H9 (cell line): ENCODE measurements at regions not wholly inside any gene's neighbourhood (a gene's known extent, or its start where the extent isn't known, plus 50 kb on each side); places are given as distances from the start of the nearest gene placed in this dataset.

Experiments used
- DNase-seq: peaks from one replicate; pipeline ENCODE4 v3.0.0-alpha.2; 2017
- H2AFZ ChIP-seq: one replicate; pipeline ENCODE4 v1.6.1; 2013; ENCODE audit warnings: mild to moderate bottlenecking, low read length, control low read depth, moderate library complexity
- H2AK5ac ChIP-seq: 2 replicates; pipeline ENCODE4 v1.6.1; 2013; ENCODE audit warnings: low read length, control low read depth, mixed read lengths; ENCODE audit not compliant: insufficient read length
- H2BK120ac ChIP-seq: one replicate; pipeline ENCODE4 v1.6.1; 2013; ENCODE audit warnings: low read depth, mild to moderate bottlenecking, low read length, control low read depth, inconsistent platforms; ENCODE audit not compliant: poor library complexity, severe bottlenecking
- H2BK12ac ChIP-seq: 2 replicates; pipeline ENCODE4 v1.6.1; 2013; ENCODE audit warnings: low read length, control low read depth, mixed read lengths, low read depth; ENCODE audit not compliant: insufficient read length
- H2BK15ac ChIP-seq: 2 replicates; pipeline ENCODE4 v1.6.1; 2013; ENCODE audit warnings: low read depth, low read length, control low read depth
- H2BK20ac ChIP-seq: one replicate; pipeline ENCODE4 v1.6.1; 2013; ENCODE audit warnings: low read depth, mild to moderate bottlenecking, low read length, control low read depth, inconsistent platforms; ENCODE audit not compliant: poor library complexity, severe bottlenecking
- H2BK5ac ChIP-seq: 2 replicates; pipeline ENCODE4 v1.6.1; 2013; ENCODE audit warnings: low read length, control low read depth, mixed read lengths; ENCODE audit not compliant: insufficient read length
- H3K14ac ChIP-seq: 2 replicates; pipeline ENCODE4 v1.6.1; 2013; ENCODE audit warnings: low read length, control low read depth; ENCODE audit not compliant: insufficient read depth
- H3K18ac ChIP-seq: 2 replicates; pipeline ENCODE4 v1.6.1; 2013; ENCODE audit warnings: low read depth, mild to moderate bottlenecking, mixed read lengths, low read length, control low read depth; ENCODE audit not compliant: insufficient read length
- H3K23ac ChIP-seq: 2 replicates; pipeline ENCODE4 v1.6.1; 2013; ENCODE audit warnings: low read length, control low read depth, mixed read lengths, low read depth; ENCODE audit not compliant: insufficient read length
- H3K23me2 ChIP-seq: 2 replicates; pipeline ENCODE4 v1.6.1; 2013; ENCODE audit warnings: low read depth, mild to moderate bottlenecking, mixed read lengths, low read length, control low read depth; ENCODE audit not compliant: insufficient read length, poor library complexity, severe bottlenecking
- H3K27ac ChIP-seq: 2 replicates; pipeline ENCODE4 v1.5.1; 2013; ENCODE audit warnings: low read length, control low read depth, mixed read lengths, low read depth; ENCODE audit not compliant: insufficient read length
- H3K27me3 ChIP-seq: 2 replicates; pipeline ENCODE4 v1.6.1; 2013; ENCODE audit warnings: low read length, control low read depth, inconsistent platforms; ENCODE audit not compliant: insufficient read depth
- H3K4ac ChIP-seq: 2 replicates; pipeline ENCODE4 v1.6.1; 2013; ENCODE audit warnings: low read depth, mild to moderate bottlenecking, control low read depth, inconsistent platforms, low read length, moderate library complexity
- H3K4me1 ChIP-seq: 2 replicates; pipeline ENCODE4 v1.6.1; 2013; ENCODE audit warnings: low read length, control low read depth, inconsistent platforms; ENCODE audit not compliant: insufficient read depth
- H3K4me2 ChIP-seq: 2 replicates; pipeline ENCODE4 v1.6.1; 2013; ENCODE audit warnings: low read length, control low read depth, mixed read lengths; ENCODE audit not compliant: insufficient read length, insufficient read depth
- H3K56ac ChIP-seq: 2 replicates; pipeline ENCODE4 v1.6.1; 2013; ENCODE audit warnings: low read depth, mild to moderate bottlenecking, mixed read lengths, low read length, control low read depth; ENCODE audit not compliant: insufficient read length
- H3K79me1 ChIP-seq: 2 replicates; pipeline ENCODE4 v1.6.1; 2013; ENCODE audit warnings: low read depth, mild to moderate bottlenecking, moderate library complexity, low read length, control low read depth, inconsistent platforms; ENCODE audit not compliant: insufficient read depth, poor library complexity, severe bottlenecking
- H3K79me2 ChIP-seq: 2 replicates; pipeline ENCODE4 v1.6.1; 2013; ENCODE audit warnings: low read length, control low read depth, inconsistent platforms; ENCODE audit not compliant: insufficient read depth
- H3K9ac ChIP-seq: 2 replicates; pipeline ENCODE4 v1.6.1; 2013; ENCODE audit warnings: low read length, control low read depth, mixed read lengths; ENCODE audit not compliant: insufficient read length; ENCODE audit errors: extremely low read depth
- H3K9me3 ChIP-seq: one replicate; pipeline ENCODE4 v1.6.1; 2013; ENCODE audit warnings: low read depth, low read length, inconsistent platforms; ENCODE audit not compliant: control insufficient read depth
- H3T11ph ChIP-seq: one replicate; pipeline ENCODE4 v1.6.1; 2013; ENCODE audit warnings: mild to moderate bottlenecking, low read length, control low read depth, inconsistent platforms
- H4K20me1 ChIP-seq: one replicate; pipeline ENCODE4 v1.6.1; 2013; ENCODE audit not compliant: control insufficient read depth, insufficient read length, insufficient read depth
- H4K5ac ChIP-seq: 2 replicates; pipeline ENCODE4 v1.6.1; 2013; ENCODE audit warnings: low read depth, mild to moderate bottlenecking, mixed read lengths, low read length, control low read depth; ENCODE audit not compliant: insufficient read length
- H4K8ac ChIP-seq: replicated peaks from 2 replicates; pipeline ENCODE4 v1.6.1; 2013; ENCODE audit warnings: low read length, control low read depth, mixed read lengths, low read depth; ENCODE audit not compliant: insufficient read length
- H4K91ac ChIP-seq: 2 replicates; pipeline ENCODE4 v1.6.1; 2013; ENCODE audit warnings: low read depth, mild to moderate bottlenecking, moderate library complexity, mixed read lengths, low read length, control low read depth; ENCODE audit not compliant: insufficient read length
- H3K27ac Mint-ChIP-seq, 3 experiments: 2 replicates in 2 of 3; 3 replicates in 1 of 3; pipeline ENCODE4 v1.8.0; 2020 to 2021; ENCODE audit warnings: mixed read lengths in 3 of 3, mild to moderate bottlenecking in 1 of 3, moderate library complexity in 1 of 3
- H3K27me3 Mint-ChIP-seq: 2 replicates; pipeline ENCODE4 v1.8.0; 2021; ENCODE audit warnings: low read depth, mild to moderate bottlenecking, moderate library complexity, mixed read lengths
- H3K36me3 Mint-ChIP-seq, 3 experiments: 2 replicates in 2 of 3; 3 replicates in 1 of 3; pipeline ENCODE4 v1.8.0; 2020 to 2021; ENCODE audit warnings: low read depth in 3 of 3, mixed read lengths in 3 of 3; ENCODE audit not compliant: insufficient read depth in 1 of 3
- H3K4me1 Mint-ChIP-seq, 2 experiments: 2 replicates each; pipeline ENCODE4 v1.8.0; 2020; ENCODE audit warnings: mixed read lengths in 2 of 2
- H3K4me3 Mint-ChIP-seq, 2 experiments: 2 replicates in 1 of 2; 3 replicates in 1 of 2; pipeline ENCODE4 v1.8.0; 2020 to 2021; ENCODE audit warnings: mild to moderate bottlenecking in 2 of 2, mixed read lengths in 2 of 2, moderate library complexity in 1 of 2
- H3K9me3 Mint-ChIP-seq, 2 experiments: 2 replicates in 1 of 2; 3 replicates in 1 of 2; pipeline ENCODE4 v1.8.0; 2020; ENCODE audit warnings: mild to moderate bottlenecking in 2 of 2, mixed read lengths in 2 of 2, moderate library complexity in 1 of 2
- WGBS: extraction: QIAGEN DNeasy Blood & Tissue Kit; methylation state at CpG from one replicate; pipeline ENCODE4 v1.1.7; 2013; ENCODE audit warnings: missing lambda C conversion rate, low lambda C conversion rate, mixed read lengths; ENCODE audit not compliant: insufficient read length; ENCODE audit errors: extremely low coverage; 5-methylcytosine and 5-hydroxymethylcytosine counted together
- TF ChIP-seq, protein P1 (sequence below): fragments of 200-600 bp; sonication (generic); conservative IDR thresholded peaks from 3 replicates; pipeline ENCODE4 v1.8.0; 2021; ENCODE audit warnings: antibody characterized with exemption, mild to moderate bottlenecking

DNA sequence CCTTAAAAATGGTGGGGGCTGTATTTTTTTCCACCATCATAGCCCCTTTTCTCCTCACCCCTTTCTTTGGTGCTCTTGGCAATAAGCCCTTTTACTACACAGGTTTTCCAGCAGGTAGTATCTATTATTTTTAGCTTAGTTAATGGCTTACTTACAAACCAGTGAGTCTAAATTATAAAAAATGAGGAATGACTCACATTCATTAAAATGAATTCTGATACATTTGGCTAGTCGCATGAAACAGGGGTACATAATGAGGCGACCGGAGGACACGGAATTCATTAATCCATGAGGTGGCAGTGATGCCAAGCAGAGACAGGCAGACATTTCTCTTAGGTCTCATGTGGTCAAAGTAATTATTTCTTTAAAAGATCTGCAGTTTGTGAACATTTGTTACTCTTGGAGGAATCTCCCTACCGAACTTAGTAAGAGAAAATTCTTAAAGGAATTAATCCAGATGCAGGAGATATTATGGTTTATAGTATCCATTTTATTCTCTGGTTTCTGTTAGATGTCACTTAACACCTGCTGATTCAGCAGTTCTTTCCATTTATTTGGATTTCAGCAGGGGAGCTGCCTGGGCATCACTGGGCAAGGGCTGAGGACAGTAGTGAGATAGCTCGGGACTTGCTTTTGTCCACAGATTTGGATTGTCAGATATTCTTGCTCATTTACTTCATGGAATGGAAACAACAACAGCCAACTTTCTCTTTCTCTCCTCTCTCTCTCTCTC, 575.0 kb upstream of the NR3C2 start:
- Histone ChIP-seq H3K23me2 (no peaks in the 10 kb centered on the region), H3K4ac (no peak overlapping the region), H4K5ac (no peak overlapping the region), H3T11ph (no peak overlapping the region), H3K79me1 (no peaks in the 10 kb centered on the region), H3K27ac (no peak overlapping the region), H3K9ac (no peak overlapping the region), H3K4me2 (no peak overlapping the region), H3K56ac (no peak overlapping the region), H4K91ac (no peak overlapping the region), H2BK120ac (no peak overlapping the region), H3K79me2 (no peaks in the 10 kb centered on the region), H3K14ac (no peak overlapping the region), H3K18ac (no peak overlapping the region), H2BK15ac (no peak overlapping the region), H3K4me1 (no peaks in the 10 kb centered on the region), H2AFZ (no peak overlapping the region), H3K27me3 (no peaks in the 10 kb centered on the region), H3K9me3 (no peaks in the 10 kb centered on the region), H4K20me1 (no peaks in the 10 kb centered on the region), H2BK12ac (no peak overlapping the region), H2BK5ac (no peak overlapping the region), H3K23ac (no peak overlapping the region), H2BK20ac (no peak overlapping the region), H4K8ac (no peak overlapping the region), H2AK5ac (no peak overlapping the region)
- Mint-ChIP-seq H3K9me3 (no peaks in the 10 kb centered on the region; a peak in 2 of 5 replicates), H3K27me3 (no peaks in the 10 kb centered on the region; the same call in 1 of the 2 replicates), H3K27ac (no peak overlapping the region), H3K36me3 (peaks cover 0 to 2% (median 0%) of the 10 kb centered on the region in 3 experiments; a peak in 1 of 7 replicates), H3K4me1 (peaks cover 0 to 5% of the 10 kb centered on the region in 2 experiments; a peak in 2 of 4 replicates), H3K4me3 (no peak overlapping the region)
- DNase-seq = no peak
- WGBS = no CpG with 5 or more reads among the region's 6 CpGs
- TF ChIP-seq, protein P1, sequence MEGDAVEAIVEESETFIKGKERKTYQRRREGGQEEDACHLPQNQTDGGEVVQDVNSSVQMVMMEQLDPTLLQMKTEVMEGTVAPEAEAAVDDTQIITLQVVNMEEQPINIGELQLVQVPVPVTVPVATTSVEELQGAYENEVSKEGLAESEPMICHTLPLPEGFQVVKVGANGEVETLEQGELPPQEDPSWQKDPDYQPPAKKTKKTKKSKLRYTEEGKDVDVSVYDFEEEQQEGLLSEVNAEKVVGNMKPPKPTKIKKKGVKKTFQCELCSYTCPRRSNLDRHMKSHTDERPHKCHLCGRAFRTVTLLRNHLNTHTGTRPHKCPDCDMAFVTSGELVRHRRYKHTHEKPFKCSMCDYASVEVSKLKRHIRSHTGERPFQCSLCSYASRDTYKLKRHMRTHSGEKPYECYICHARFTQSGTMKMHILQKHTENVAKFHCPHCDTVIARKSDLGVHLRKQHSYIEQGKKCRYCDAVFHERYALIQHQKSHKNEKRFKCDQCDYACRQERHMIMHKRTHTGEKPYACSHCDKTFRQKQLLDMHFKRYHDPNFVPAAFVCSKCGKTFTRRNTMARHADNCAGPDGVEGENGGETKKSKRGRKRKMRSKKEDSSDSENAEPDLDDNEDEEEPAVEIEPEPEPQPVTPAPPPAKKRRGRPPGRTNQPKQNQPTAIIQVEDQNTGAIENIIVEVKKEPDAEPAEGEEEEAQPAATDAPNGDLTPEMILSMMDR = no peak
